ENCODE measurements at regions not wholly inside any gene's neighbourhood (a gene's known extent, or its start where the extent isn't known, plus 50 kb on each side); places are given as distances from the start of the nearest gene placed in this dataset.

DNA sequence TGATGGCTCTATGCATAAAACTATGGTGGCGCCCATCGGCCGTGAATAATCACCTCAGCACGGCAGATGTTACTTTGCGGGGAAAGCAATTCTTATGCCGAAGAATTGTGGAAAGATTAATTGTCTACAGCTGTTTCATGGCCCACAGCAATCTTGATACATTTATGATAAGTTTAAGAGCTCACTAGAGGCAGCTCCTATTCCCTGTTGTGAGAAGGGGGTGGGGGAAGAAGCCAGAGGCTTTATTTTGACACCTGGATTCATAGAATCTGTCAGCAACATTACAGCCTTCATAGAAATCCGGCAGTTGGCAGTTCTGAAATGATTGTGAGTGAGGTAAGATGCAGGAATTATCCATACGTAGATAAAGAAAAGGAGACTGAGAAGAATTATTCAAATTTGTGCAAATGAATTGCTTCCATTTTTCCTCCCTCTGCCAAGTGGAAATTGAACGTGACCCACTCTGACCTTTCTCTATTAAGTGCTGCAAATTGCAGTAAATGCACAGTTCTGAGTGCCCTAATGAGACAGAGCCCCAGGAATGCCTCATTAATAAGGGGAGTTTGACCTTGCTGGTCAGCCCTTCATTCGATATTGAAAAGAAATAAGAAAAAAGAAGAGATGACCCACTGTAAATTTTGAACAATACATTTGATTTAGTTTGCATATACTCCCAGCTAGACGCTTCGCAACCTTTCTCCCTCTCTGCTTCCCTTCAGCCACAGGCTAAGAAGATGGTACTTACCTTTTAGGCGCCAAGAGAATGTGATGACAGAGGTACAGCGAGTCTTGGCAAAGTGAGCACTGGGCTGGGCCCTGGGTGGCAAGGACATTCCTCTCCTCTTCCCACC lies 188.8 kb downstream of the GPAT3 start:
- DNase-seq (ENCODE audit: low read depth, low spot score): no peak

DNA sequence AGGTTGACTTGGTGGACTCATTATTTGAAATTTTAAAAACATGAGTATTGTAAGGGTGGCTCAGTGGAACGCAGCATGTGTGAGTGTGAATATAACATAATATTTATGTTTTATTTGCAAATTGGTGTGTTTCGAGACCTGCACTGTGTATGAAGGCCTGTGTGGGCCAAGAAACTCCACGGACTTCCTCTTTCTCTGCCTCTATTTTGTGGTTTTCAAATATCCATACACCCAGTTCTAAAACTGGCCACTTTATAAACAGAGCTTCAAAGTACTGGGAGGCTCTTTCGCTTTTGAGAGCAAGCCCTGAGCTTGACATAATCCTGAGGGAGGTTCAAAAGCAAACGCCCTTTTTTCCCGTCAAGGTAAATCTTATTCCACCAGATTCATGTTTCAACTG lies 187.7 kb downstream of the GPAT3 start:
- no peak for DNase-seq (ENCODE audit: low read depth, low spot score)

- DNase-seq (ENCODE audit: low read depth, low spot score): no peak
Observed at GRCh38 chr4:83722730-83723269, 186.9 kb downstream of the GPAT3 start.

DNA sequence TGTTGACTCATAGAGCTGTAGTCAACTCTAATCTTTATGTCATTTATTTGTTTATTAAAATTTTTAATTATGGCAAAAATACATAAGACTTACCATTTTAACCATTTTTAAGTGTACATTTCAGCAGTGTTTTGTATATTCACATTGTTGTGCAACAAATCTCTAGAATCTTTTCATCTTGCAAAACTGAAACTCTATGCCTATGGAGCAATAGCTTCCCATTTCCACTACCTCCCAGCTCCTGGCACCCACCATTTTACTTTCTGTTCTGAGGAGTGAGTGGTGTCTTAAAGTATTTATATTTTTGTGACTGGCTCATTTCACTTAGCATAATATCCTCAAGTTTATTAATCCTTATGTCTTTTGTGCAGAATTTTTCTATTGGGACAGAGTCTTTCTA lies 181.0 kb downstream of the GPAT3 start:
- no peak for DNase-seq (ENCODE audit: low read depth, low spot score)

- DNase-seq (ENCODE audit: low read depth, low spot score): no peak
Observed at GRCh38 chr4:83712890-83713289, 177.0 kb downstream of the GPAT3 start.

GRCh38 chr4:83709627-83710026 lies 173.7 kb downstream of the GPAT3 start:
- DNase-seq (ENCODE audit: low read depth, low spot score): no peak

GRCh38 chr4:83708500-83709175 lies 172.7 kb downstream of the GPAT3 start:
- DNase-seq (ENCODE audit: low read depth, low spot score): peak; percentile 17

DNA sequence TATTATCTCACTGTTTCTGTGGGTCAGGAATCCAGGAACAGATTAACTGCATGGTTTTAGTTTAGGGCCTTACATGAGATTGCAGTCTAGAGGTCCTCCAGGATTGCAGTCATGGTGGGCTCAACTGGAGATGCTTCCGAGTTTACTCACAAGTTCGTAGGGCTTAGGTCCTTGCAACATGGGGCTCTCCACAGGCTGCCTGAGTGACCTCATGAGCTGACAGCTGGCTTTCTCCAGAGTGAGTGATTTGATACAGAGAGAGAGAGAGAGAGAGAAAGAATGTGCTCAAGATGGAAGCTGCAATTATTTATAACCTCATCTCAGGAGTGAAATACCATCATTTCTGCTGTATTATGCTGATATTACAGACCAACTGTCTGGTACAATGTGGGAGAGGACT lies 168.9 kb downstream of the GPAT3 start:
- no peak for DNase-seq (ENCODE audit: low read depth, low spot score)

DNA sequence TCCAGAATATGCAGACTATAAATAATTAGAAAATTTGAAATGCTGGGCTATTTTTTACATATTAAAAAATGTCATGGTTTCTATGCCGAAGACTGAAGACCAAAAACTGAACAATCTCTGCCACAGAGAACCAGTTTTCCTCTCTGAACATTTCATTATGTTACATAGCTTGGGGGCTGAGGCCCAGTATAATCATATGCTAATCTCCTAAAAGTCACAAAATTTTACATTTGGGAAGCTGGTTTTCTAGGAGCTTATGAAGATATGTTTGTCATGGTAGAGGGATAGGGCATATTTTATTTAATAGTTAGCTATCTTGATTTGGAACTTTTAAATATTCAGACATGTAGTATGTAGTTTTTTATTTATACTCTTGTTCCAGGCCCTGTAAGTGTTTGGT lies 167.8 kb downstream of the GPAT3 start:
- DNase-seq (ENCODE audit: low read depth, low spot score): no peak

GRCh38 chr4:83701041-83701440 lies 165.1 kb downstream of the GPAT3 start:
- no peak for DNase-seq (ENCODE audit: low read depth, low spot score)

- no peak for DNase-seq (ENCODE audit: low read depth, low spot score)
Observed at GRCh38 chr4:83699358-83699757, 163.4 kb downstream of the GPAT3 start.

- DNase-seq (ENCODE audit: low read depth, low spot score): no peak
Observed at GRCh38 chr4:83692028-83692427, 156.1 kb downstream of the GPAT3 start.

DNA sequence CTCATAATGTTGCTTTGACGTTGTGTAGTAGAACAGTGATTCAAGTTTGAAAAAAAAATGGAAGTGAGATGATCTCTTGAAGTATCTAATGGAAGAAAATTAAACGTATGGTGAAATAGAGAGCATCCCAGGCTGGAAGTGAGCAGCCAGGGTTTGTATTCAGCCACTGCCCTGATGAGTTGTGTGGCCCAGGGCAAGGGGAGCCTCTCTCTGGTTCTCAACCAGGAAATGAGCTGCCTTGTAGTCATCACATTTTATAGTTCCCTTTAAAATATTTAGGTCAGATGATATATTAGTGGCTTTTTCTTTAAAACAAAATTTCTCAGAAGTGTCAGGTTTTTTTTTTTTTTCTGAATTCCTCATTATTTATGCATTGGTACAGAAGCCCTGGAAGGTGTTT lies 150.3 kb downstream of the GPAT3 start:
- no peak for DNase-seq (ENCODE audit: low read depth, low spot score)

DNA sequence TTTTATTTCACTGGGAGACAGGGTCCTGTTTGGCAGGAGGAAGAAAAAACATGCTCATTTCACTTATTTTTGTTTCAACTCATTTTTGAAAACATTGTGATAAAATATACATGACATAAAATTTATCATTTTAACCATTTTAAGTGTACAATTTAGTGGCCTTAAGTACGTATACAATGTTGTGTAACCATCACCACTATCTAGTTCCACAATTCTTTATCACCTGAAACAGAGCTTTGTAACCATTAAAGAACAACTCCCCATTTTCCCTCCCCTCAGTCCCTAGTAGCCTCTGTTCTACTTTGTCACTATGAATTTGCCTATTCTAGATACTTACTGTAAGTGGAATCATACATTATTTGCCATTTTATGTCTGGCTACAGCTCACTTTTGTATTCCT lies 143.8 kb downstream of the GPAT3 start:
- DNase-seq (ENCODE audit: low read depth, low spot score): no peak

DNA sequence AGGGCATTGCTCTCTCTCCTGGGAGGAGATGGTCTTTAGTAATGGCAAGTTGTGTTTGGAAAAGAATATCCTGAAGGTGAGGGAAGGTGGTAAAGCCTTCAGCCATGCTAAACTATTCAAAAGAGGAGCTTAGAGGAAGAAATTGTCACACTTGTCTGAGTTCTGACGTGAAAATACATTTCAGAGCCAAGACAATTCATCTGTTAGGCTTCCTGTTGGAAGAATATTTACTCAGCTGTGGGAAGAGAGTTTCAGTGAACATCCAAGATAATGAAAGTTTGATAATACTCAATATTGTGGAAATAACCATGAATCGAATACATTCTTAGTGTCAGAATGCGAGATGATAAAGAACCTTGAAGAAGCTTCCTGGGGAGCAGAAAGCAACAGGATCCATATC lies 143.3 kb downstream of the GPAT3 start:
- DNase-seq (ENCODE audit: low read depth, low spot score): no peak

GRCh38 chr4:83677656-83678055 lies 141.7 kb downstream of the GPAT3 start:
- DNase-seq (ENCODE audit: low read depth, low spot score): no peak

DNA sequence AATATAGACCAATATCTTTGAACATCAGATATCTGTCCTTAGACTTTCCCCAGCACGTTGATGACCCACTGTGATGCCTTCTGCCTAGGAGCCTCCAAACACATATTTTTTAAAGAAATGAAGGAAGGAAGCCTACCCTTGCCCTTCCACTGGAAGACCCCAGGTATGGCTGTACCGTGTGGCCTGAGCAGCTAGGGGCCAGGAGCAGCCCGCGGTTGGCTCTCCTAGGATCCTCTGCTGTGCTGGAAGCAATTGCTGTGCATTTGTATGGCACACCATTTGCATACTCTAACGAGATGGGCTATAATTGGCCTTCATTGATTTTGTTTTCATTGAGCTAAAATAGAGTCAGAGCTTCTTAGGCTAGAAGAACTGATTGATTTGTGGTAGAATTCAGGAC lies 128.8 kb downstream of the GPAT3 start:
- DNase-seq (ENCODE audit: low read depth, low spot score): no peak

GRCh38 chr4:83664071-83664470 lies 128.2 kb downstream of the GPAT3 start:
- DNase-seq (ENCODE audit: low read depth, low spot score): peak; percentile 35

DNA sequence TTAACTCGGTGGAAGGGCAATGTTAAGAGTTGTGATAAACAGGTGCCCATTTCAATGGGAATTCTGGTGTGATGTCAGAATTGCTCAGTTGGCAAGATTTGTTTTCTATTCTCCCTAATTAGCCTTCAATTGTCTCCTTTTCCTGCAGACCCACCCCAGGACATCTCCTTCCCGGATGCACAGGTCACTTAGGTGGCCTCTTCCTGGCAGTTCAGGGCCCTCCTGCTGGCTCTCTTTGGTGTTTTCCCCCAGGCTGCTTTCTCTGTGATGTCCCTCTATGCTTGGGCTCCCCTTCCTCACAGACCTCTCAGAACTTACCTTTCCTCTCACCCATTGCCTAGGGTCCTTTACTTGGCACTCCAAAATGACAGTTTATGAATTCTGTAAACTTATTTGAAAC lies 126.3 kb downstream of the GPAT3 start:
- DNase-seq (ENCODE audit: low read depth, low spot score): peak; percentile 56

DNA sequence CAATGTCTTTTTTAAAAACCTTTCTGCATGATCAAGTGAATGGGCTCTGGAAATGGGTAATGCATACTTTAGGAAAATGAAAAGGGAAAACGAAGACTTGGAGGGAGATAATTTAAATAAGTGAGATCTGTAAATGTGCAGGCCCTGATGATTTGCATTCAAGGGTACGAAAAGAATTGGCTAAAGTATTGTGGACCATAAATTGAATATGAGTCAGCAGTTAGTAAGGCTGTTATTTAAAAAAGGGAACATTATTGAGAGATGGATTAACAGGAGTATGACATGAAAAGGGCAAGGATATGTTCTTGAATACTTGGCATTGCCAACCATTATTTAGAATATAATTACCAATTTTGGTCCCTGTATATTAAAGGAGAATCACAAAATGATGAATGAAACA lies 125.5 kb downstream of the GPAT3 start:
- DNase-seq (ENCODE audit: low read depth, low spot score): no peak

GRCh38 chr4:83660578-83660977 lies 124.7 kb downstream of the GPAT3 start:
- no peak for DNase-seq (ENCODE audit: low read depth, low spot score)

- DNase-seq (ENCODE audit: low read depth, low spot score): no peak
Observed at GRCh38 chr4:83658806-83659205, 122.9 kb downstream of the GPAT3 start.

DNA sequence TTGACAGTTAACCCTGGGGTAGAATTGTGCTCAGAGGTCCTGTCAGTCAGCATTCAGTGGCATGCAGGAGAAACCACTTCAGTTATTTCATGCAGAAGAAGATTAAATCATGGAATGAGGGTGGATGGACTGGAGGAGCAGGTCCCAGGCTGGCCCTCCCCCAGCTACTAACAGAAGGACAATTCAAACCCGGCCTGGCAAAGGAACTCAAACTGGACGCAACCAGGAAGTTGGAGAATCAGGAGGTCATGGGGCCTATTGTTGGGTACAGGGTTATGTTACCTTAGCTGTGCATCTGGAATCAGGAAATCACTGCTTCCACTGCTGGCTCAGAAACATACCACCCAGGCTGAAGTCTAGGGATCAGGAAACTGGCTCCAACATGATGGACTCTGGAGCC lies 121.4 kb downstream of the GPAT3 start:
- peak; percentile 30 for DNase-seq (ENCODE audit: low read depth, low spot score)
